NCI-H82 (cell line): ENCODE measurements at regions not wholly inside any gene's neighbourhood (a gene's known extent, or its start where the extent isn't known, plus 50 kb on each side); places are given as distances from the start of the nearest gene placed in this dataset.
A peak's percentile ranks its signal among the peaks of the same experiment; 100 is the strongest.

Experiments
- DNase-seq: peaks from one replicate; lab custom pipeline; 2025; lab: John Stamatoyannopoulos, UW

- peak; percentile 17 for DNase-seq
These were observed 102.9 kb downstream of the ACER2 start for GRCh38 chr9:19511694-19512093.

GRCh38 chr9:19510907-19511306 is 102.1 kb downstream of the ACER2 start:
- no peak for DNase-seq
